ENCODE measurements at regions not wholly inside any gene's neighbourhood (a gene's known extent, or its start where the extent isn't known, plus 50 kb on each side); places are given as distances from the start of the nearest gene placed in this dataset.

- no peaks in the 10 kb centered on the region for H3K36me3 ChIP-seq (ENCODE audit: control insufficient read depth in 1 of 2, insufficient read depth in 2 of 2, low read length in 2 of 2)
- H3K4me3 ChIP-seq (ENCODE audit: low read depth in 1 of 2, low read length in 2 of 2): no peak overlapping the region
- H3K9ac ChIP-seq (ENCODE audit: low read depth in 1 of 2, low read length in 2 of 2): no peak overlapping the region
- no peaks in the 10 kb centered on the region for H3K27me3 ChIP-seq (ENCODE audit: control insufficient read depth in 1 of 2, insufficient read depth in 2 of 2, low read length in 2 of 2)
- H3K27ac ChIP-seq (ENCODE audit: low read depth, low read length): no peak overlapping the region
- no peaks in the 10 kb centered on the region for H3K9me3 ChIP-seq (ENCODE audit: control insufficient read depth in 1 of 2, low read length in 2 of 2)
- no peaks in the 10 kb centered on the region for H3K4me1 ChIP-seq (ENCODE audit: control insufficient read depth in 1 of 2, insufficient read depth in 2 of 2, low read length in 2 of 2)
These were observed 252.4 kb upstream of the SLC39A10 start for GRCh38 chr2:195404651-195405050.

- Histone ChIP-seq H3K27ac (ENCODE audit: low read depth, low read length) (no peak overlapping the region), H3K4me3 (ENCODE audit: low read depth in 1 of 2, low read length in 2 of 2) (no peak overlapping the region), H3K9me3 (ENCODE audit: control insufficient read depth in 1 of 2, low read length in 2 of 2) (no peaks in the 10 kb centered on the region), H3K9ac (ENCODE audit: low read depth in 1 of 2, low read length in 2 of 2) (no peak overlapping the region), H3K36me3 (ENCODE audit: control insufficient read depth in 1 of 2, insufficient read depth in 2 of 2, low read length in 2 of 2) (no peaks in the 10 kb centered on the region), H3K4me1 (ENCODE audit: control insufficient read depth in 1 of 2, insufficient read depth in 2 of 2, low read length in 2 of 2) (no peaks in the 10 kb centered on the region), H3K27me3 (ENCODE audit: control insufficient read depth in 1 of 2, insufficient read depth in 2 of 2, low read length in 2 of 2) (no peaks in the 10 kb centered on the region)
These were observed 260.5 kb upstream of the SLC39A10 start for GRCh38 chr2:195396479-195396878.

GRCh38 chr2:195395362-195395761 is 261.7 kb upstream of the SLC39A10 start:
- Histone ChIP-seq H3K4me1 (ENCODE audit: control insufficient read depth in 1 of 2, insufficient read depth in 2 of 2, low read length in 2 of 2) (no peaks in the 10 kb centered on the region), H3K9ac (ENCODE audit: low read depth in 1 of 2, low read length in 2 of 2) (no peak overlapping the region), H3K4me3 (ENCODE audit: low read depth in 1 of 2, low read length in 2 of 2) (no peak overlapping the region)

GRCh38 chr2:195392446-195393336 is 264.3 kb upstream of the SLC39A10 start:
- H3K27ac ChIP-seq (ENCODE audit: low read depth, low read length): no peak overlapping the region
- no peaks in the 10 kb centered on the region for H3K4me1 ChIP-seq (ENCODE audit: control insufficient read depth in 1 of 2, insufficient read depth in 2 of 2, low read length in 2 of 2)
- H3K36me3 ChIP-seq (ENCODE audit: control insufficient read depth in 1 of 2, insufficient read depth in 2 of 2, low read length in 2 of 2): no peaks in the 10 kb centered on the region
- no peak overlapping the region for H3K9ac ChIP-seq (ENCODE audit: low read depth in 1 of 2, low read length in 2 of 2)
- no peak overlapping the region for H3K4me3 ChIP-seq (ENCODE audit: low read depth in 1 of 2, low read length in 2 of 2)
- no peaks in the 10 kb centered on the region for H3K9me3 ChIP-seq (ENCODE audit: control insufficient read depth in 1 of 2, low read length in 2 of 2)
- no peaks in the 10 kb centered on the region for H3K27me3 ChIP-seq (ENCODE audit: control insufficient read depth in 1 of 2, insufficient read depth in 2 of 2, low read length in 2 of 2)

More at GRCh38 chr2:195395362-195395761, 261.7 kb upstream of the SLC39A10 start:
- H3K36me3 ChIP-seq (ENCODE audit: control insufficient read depth in 1 of 2, insufficient read depth in 2 of 2, low read length in 2 of 2): no peaks in the 10 kb centered on the region
- no peak overlapping the region for H3K27ac ChIP-seq (ENCODE audit: low read depth, low read length)
- no peaks in the 10 kb centered on the region for H3K27me3 ChIP-seq (ENCODE audit: control insufficient read depth in 1 of 2, insufficient read depth in 2 of 2, low read length in 2 of 2)
- H3K9me3 ChIP-seq (ENCODE audit: control insufficient read depth in 1 of 2, low read length in 2 of 2): no peaks in the 10 kb centered on the region

- Histone ChIP-seq H3K36me3 (ENCODE audit: control insufficient read depth in 1 of 2, insufficient read depth in 2 of 2, low read length in 2 of 2) (no peaks in the 10 kb centered on the region), H3K4me1 (ENCODE audit: control insufficient read depth in 1 of 2, insufficient read depth in 2 of 2, low read length in 2 of 2) (no peaks in the 10 kb centered on the region), H3K27ac (ENCODE audit: low read depth, low read length) (no peak overlapping the region), H3K27me3 (ENCODE audit: control insufficient read depth in 1 of 2, insufficient read depth in 2 of 2, low read length in 2 of 2) (no peaks in the 10 kb centered on the region), H3K9ac (ENCODE audit: low read depth in 1 of 2, low read length in 2 of 2) (no peak overlapping the region), H3K4me3 (ENCODE audit: low read depth in 1 of 2, low read length in 2 of 2) (no peak overlapping the region), H3K9me3 (ENCODE audit: control insufficient read depth in 1 of 2, low read length in 2 of 2) (no peaks in the 10 kb centered on the region)
These were observed 266.2 kb upstream of the SLC39A10 start for GRCh38 chr2:195390686-195391321.

- H3K4me3 ChIP-seq (ENCODE audit: low read depth in 1 of 2, low read length in 2 of 2): no peak overlapping the region
These were observed 269.0 kb upstream of the SLC39A10 start for GRCh38 chr2:195388028-195388427.

GRCh38 chr2:195382186-195382585 is 274.8 kb upstream of the SLC39A10 start:
- H3K27me3 ChIP-seq (ENCODE audit: control insufficient read depth in 1 of 2, insufficient read depth in 2 of 2, low read length in 2 of 2): no peaks in the 10 kb centered on the region
- no peak overlapping the region for H3K9ac ChIP-seq (ENCODE audit: low read depth in 1 of 2, low read length in 2 of 2)
- H3K4me1 ChIP-seq (ENCODE audit: control insufficient read depth in 1 of 2, insufficient read depth in 2 of 2, low read length in 2 of 2): no peaks in the 10 kb centered on the region
- H3K27ac ChIP-seq (ENCODE audit: low read depth, low read length): no peak overlapping the region
- H3K4me3 ChIP-seq (ENCODE audit: low read depth in 1 of 2, low read length in 2 of 2): no peak overlapping the region
- no peaks in the 10 kb centered on the region for H3K9me3 ChIP-seq (ENCODE audit: control insufficient read depth in 1 of 2, low read length in 2 of 2)
- H3K36me3 ChIP-seq (ENCODE audit: control insufficient read depth in 1 of 2, insufficient read depth in 2 of 2, low read length in 2 of 2): no peaks in the 10 kb centered on the region

More at GRCh38 chr2:195388028-195388427, 269.0 kb upstream of the SLC39A10 start:
- Histone ChIP-seq H3K27ac (ENCODE audit: low read depth, low read length) (no peak overlapping the region), H3K4me1 (ENCODE audit: control insufficient read depth in 1 of 2, insufficient read depth in 2 of 2, low read length in 2 of 2) (no peaks in the 10 kb centered on the region), H3K9ac (ENCODE audit: low read depth in 1 of 2, low read length in 2 of 2) (no peak overlapping the region), H3K27me3 (ENCODE audit: control insufficient read depth in 1 of 2, insufficient read depth in 2 of 2, low read length in 2 of 2) (no peaks in the 10 kb centered on the region), H3K9me3 (ENCODE audit: control insufficient read depth in 1 of 2, low read length in 2 of 2) (no peaks in the 10 kb centered on the region), H3K36me3 (ENCODE audit: control insufficient read depth in 1 of 2, insufficient read depth in 2 of 2, low read length in 2 of 2) (no peaks in the 10 kb centered on the region)

- Histone ChIP-seq H3K36me3 (ENCODE audit: control insufficient read depth in 1 of 2, insufficient read depth in 2 of 2, low read length in 2 of 2) (no peaks in the 10 kb centered on the region), H3K9me3 (ENCODE audit: control insufficient read depth in 1 of 2, low read length in 2 of 2) (no peaks in the 10 kb centered on the region), H3K27ac (ENCODE audit: low read depth, low read length) (no peak overlapping the region), H3K4me1 (ENCODE audit: control insufficient read depth in 1 of 2, insufficient read depth in 2 of 2, low read length in 2 of 2) (no peaks in the 10 kb centered on the region), H3K4me3 (ENCODE audit: low read depth in 1 of 2, low read length in 2 of 2) (no peak overlapping the region), H3K27me3 (ENCODE audit: control insufficient read depth in 1 of 2, insufficient read depth in 2 of 2, low read length in 2 of 2) (no peaks in the 10 kb centered on the region), H3K9ac (ENCODE audit: low read depth in 1 of 2, low read length in 2 of 2) (no peak overlapping the region)
These were observed 286.7 kb upstream of the SLC39A10 start for GRCh38 chr2:195370167-195370943.

GRCh38 chr2:195369218-195369587 is 287.8 kb upstream of the SLC39A10 start:
- H3K27ac ChIP-seq (ENCODE audit: low read depth, low read length): no peak overlapping the region
- H3K9me3 ChIP-seq (ENCODE audit: control insufficient read depth in 1 of 2, low read length in 2 of 2): no peaks in the 10 kb centered on the region
- no peaks in the 10 kb centered on the region for H3K4me1 ChIP-seq (ENCODE audit: control insufficient read depth in 1 of 2, insufficient read depth in 2 of 2, low read length in 2 of 2)
- H3K27me3 ChIP-seq (ENCODE audit: control insufficient read depth in 1 of 2, insufficient read depth in 2 of 2, low read length in 2 of 2): no peaks in the 10 kb centered on the region
- no peak overlapping the region for H3K9ac ChIP-seq (ENCODE audit: low read depth in 1 of 2, low read length in 2 of 2)
- no peak overlapping the region for H3K4me3 ChIP-seq (ENCODE audit: low read depth in 1 of 2, low read length in 2 of 2)
- H3K36me3 ChIP-seq (ENCODE audit: control insufficient read depth in 1 of 2, insufficient read depth in 2 of 2, low read length in 2 of 2): no peaks in the 10 kb centered on the region

Measured in duodenal mucosa (tissue), 2 donors.